Heart left ventricle (tissue), 13 donors: ENCODE measurements at regions not wholly inside any gene's neighbourhood (a gene's known extent, or its start where the extent isn't known, plus 50 kb on each side); places are given as distances from the start of the nearest gene placed in this dataset.

Experiments used
- CTCF ChIP-seq, 12 donors: fragments of 200-600 bp; sonication (generic) in 4 of 12; IDR thresholded peaks; one replicate each; pipeline versions ENCODE4 v1.5.0 to v1.8.0; 2018 to 2022; ENCODE audit warnings: antibody characterized with exemption in 12 of 12, mild to moderate bottlenecking in 5 of 12
- POLR2A ChIP-seq, 2 donors: fragments of 450-650 bp; IDR thresholded peaks; one replicate each; pipeline ENCODE4 v1.6.1; 2017; ENCODE audit warnings: antibody characterized with exemption in 2 of 2, mild to moderate bottlenecking in 2 of 2, moderate library complexity in 2 of 2
- donor health status: ischemic (EF 13 %, LVEDD 7.1; RV severe dilation, severe dysfunction).
- donor health status: DM: no; HTN: yes; CAD: no.
- donor health status: DM: no; HTN: no; CAD: no.
- donor health status: ischemic (EF 25% LVEDD 6.9; RV normal size, moderate dysfunction).
- donor health status: ischemic (EF 25% LVEDD 5.7; RV mildly dilated, moderate dysfunction).
- donor health status: ischemic (EF 35%, LVEDD 5.7; RV mildly dilated, moderate dysfunction).
- donor health status: nonischemic (EF 11% LVEDD 7.7; RV severe dilation, severe dysfunction).
- donor health status: DM: yes; HTN: yes; CAD: no.
- donor health status: PGD.
- donor health status: ischemic (EF 29% LVEDD 5.4; RV normal size, mild dysfunction).
- donor health status: nonischemic (EF 23%, LVEDD 6.1; RV moderate dilation, normal function).

GRCh38 chr7:51764976-51765375, 448.4 kb upstream of the COBL start:
- TF ChIP-seq CTCF (IDR thresholded peaks at IDR 0.05): no peak
- no peak for TF ChIP-seq POLR2A (IDR thresholded peaks at IDR 0.05)
